CD1c-positive myeloid dendritic cell (primary cell): ENCODE measurements at regions not wholly inside any gene's neighbourhood (a gene's known extent, or its start where the extent isn't known, plus 50 kb on each side); places are given as distances from the start of the nearest gene placed in this dataset.
"Not testable (repeated sequence)": the region's sequence is repeated elsewhere in the genome, so short reads cannot be mapped to it uniquely, and the experiment has no call there.

Source experiments
- DNase-seq: peaks from one replicate; pipeline ENCODE4 v3.0.0-alpha.2; 2016; ENCODE audit errors: extremely low spot score

- DNase-seq: no peak
These were observed 52.8 kb upstream of the ADGRE5 start for GRCh38 chr19:14328406-14328805.

- not testable (repeated sequence) for DNase-seq
These were observed 54.2 kb upstream of the ADGRE5 start for GRCh38 chr19:14327061-14327460.

GRCh38 chr19:14325863-14326262, 55.4 kb upstream of the ADGRE5 start:
- no peak for DNase-seq

- no peak for DNase-seq
These were observed 56.1 kb upstream of the ADGRE5 start for GRCh38 chr19:14325134-14325533.

- no peak for DNase-seq
These were observed 58.3 kb upstream of the ADGRE5 start for GRCh38 chr19:14322889-14323463.

- no peak for DNase-seq
These were observed 61.0 kb upstream of the ADGRE5 start for GRCh38 chr19:14320253-14320652.

GRCh38 chr19:14319720-14320119, 61.5 kb upstream of the ADGRE5 start:
- not testable (repeated sequence) for DNase-seq

GRCh38 chr19:14318873-14319272, 62.4 kb upstream of the ADGRE5 start:
- DNase-seq: peak; percentile 11

GRCh38 chr19:14317157-14317556, 64.1 kb upstream of the ADGRE5 start:
- DNase-seq: no peak

GRCh38 chr19:14315433-14315832, 65.8 kb upstream of the ADGRE5 start:
- no peak for DNase-seq

GRCh38 chr19:14310055-14310454, 71.2 kb upstream of the ADGRE5 start:
- peak; percentile 66 for DNase-seq

- no peak for DNase-seq
These were observed 75.5 kb upstream of the ADGRE5 start for GRCh38 chr19:14305706-14306105.

- no peak for DNase-seq
These were observed 80.1 kb upstream of the ADGRE5 start for GRCh38 chr19:14301150-14301549.

GRCh38 chr19:14300303-14300702, 80.9 kb upstream of the ADGRE5 start:
- DNase-seq: no peak

- not testable (repeated sequence) for DNase-seq
These were observed 81.9 kb upstream of the ADGRE5 start for GRCh38 chr19:14299224-14299827.

- not testable (repeated sequence) for DNase-seq
These were observed 83.2 kb upstream of the ADGRE5 start for GRCh38 chr19:14297883-14298576.

- peak; percentile 37 for DNase-seq
These were observed 86.3 kb upstream of the ADGRE5 start for GRCh38 chr19:14294974-14295373.

GRCh38 chr19:14293816-14294170, 87.5 kb upstream of the ADGRE5 start:
- not testable (repeated sequence) for DNase-seq

- not testable (repeated sequence) for DNase-seq
These were observed 87.3 kb upstream of the ADGRL1 start for GRCh38 chr19:14293101-14293815.

GRCh38 chr19:14289810-14290209, 83.8 kb upstream of the ADGRL1 start:
- not testable (repeated sequence) for DNase-seq

- DNase-seq: not testable (repeated sequence)
These were observed 81.9 kb upstream of the ADGRL1 start for GRCh38 chr19:14287837-14288236.

GRCh38 chr19:14286594-14286993, 80.6 kb upstream of the ADGRL1 start:
- DNase-seq: not testable (repeated sequence)

- DNase-seq: not testable (repeated sequence)
These were observed 79.8 kb upstream of the ADGRL1 start for GRCh38 chr19:14285726-14286125.
